Prostate gland (tissue), 2 donors: ENCODE measurements at regions not wholly inside any gene's neighbourhood (a gene's known extent, or its start where the extent isn't known, plus 50 kb on each side); places are given as distances from the start of the nearest gene placed in this dataset.

Experiments used
- CTCF ChIP-seq, 4 experiments: fragments of 200-600 bp in 2 of 4; fragments of 450-650 bp in 2 of 4; sonication (generic) in 2 of 4; IDR thresholded peaks; 1 replicate in 3 of 4; 2 replicates in 1 of 4; pipeline ENCODE4 v1.5.1; 2016 to 2019; ENCODE audit warnings: antibody characterized with exemption in 4 of 4, mild to moderate bottlenecking in 2 of 4, moderate library complexity in 2 of 4
- POLR2A ChIP-seq: fragments of 450-650 bp; IDR thresholded peaks from one replicate; pipeline ENCODE4 v1.6.1; 2016; ENCODE audit warnings: antibody characterized with exemption, mild to moderate bottlenecking
- POLR2AphosphoS5 ChIP-seq: sonication (generic); formaldehyde crosslinking; IDR thresholded peaks from one replicate; pipeline ENCODE4 v1.6.1; 2017; ENCODE audit warnings: antibody characterized with exemption

- TF ChIP-seq CTCF (IDR thresholded peaks at IDR 0.05), result no peak
- no peak for TF ChIP-seq POLR2AphosphoS5
- no peak for TF ChIP-seq POLR2A
These were observed 200.1 kb upstream of the GUCY1A2 start for GRCh38 chr11:107218123-107219013.
